Tibial artery (tissue), 4 donors: ENCODE measurements at regions not wholly inside any gene's neighbourhood (a gene's known extent, or its start where the extent isn't known, plus 50 kb on each side); places are given as distances from the start of the nearest gene placed in this dataset.

ENCODE experiments used
- DNase-seq, 2 donors: peaks; one replicate each; pipeline ENCODE4 v3.0.0-alpha.2; 2019
- H3K27ac ChIP-seq, 2 donors: fragments of 200-600 bp; sonication (generic) in 1 of 2; 1 replicate in 1 of 2; 2 replicates in 1 of 2; pipeline ENCODE4 v1.5.1; 2018 to 2019; ENCODE audit warnings: mild to moderate bottlenecking in 1 of 2
- H3K27me3 ChIP-seq, 2 donors: fragments of 200-600 bp; sonication (generic) in 1 of 2; one replicate each; pipeline versions ENCODE4 v1.5.1 to v1.6.0; 2016 to 2019
- H3K36me3 ChIP-seq, 3 donors: fragments of 200-600 bp; sonication (generic) in 2 of 3; one replicate each; pipeline ENCODE4 v1.5.1; 2016 to 2019; ENCODE audit warnings: mild to moderate bottlenecking in 2 of 3
- H3K4me1 ChIP-seq, 4 donors: fragments of 200-600 bp; sonication (generic) in 2 of 4; 1 replicate in 3 of 4; 2 replicates in 1 of 4; pipeline ENCODE4 v1.5.1; 2016 to 2019
- H3K4me3 ChIP-seq, 2 donors: fragments of 200-600 bp; sonication (generic) in 1 of 2; 1 replicate in 1 of 2; 2 replicates in 1 of 2; pipeline ENCODE4 v1.5.1; 2018 to 2019; ENCODE audit warnings: mild to moderate bottlenecking in 2 of 2
- H3K9me3 ChIP-seq, 3 donors: fragments of 200-600 bp; sonication (generic) in 1 of 3; one replicate each; pipeline ENCODE4 v1.5.1; 2016 to 2019
- intact Hi-C: fragments of 100-400 bp; cut with DNase I; formaldehyde crosslinking; loops from one replicate; pipeline ENCODE4 v1.15.0; 2023; ENCODE audit warnings: low total_unique reads
- TF ChIP-seq, protein P1 (sequence below), 2 experiments: fragments of 200-600 bp in 1 of 2; fragments of 450-650 bp in 1 of 2; IDR thresholded peaks; one replicate each; pipeline ENCODE4 v1.5.1; 2017 to 2019; ENCODE audit warnings: antibody characterized with exemption in 2 of 2, mild to moderate bottlenecking in 1 of 2, moderate library complexity in 1 of 2

DNA sequence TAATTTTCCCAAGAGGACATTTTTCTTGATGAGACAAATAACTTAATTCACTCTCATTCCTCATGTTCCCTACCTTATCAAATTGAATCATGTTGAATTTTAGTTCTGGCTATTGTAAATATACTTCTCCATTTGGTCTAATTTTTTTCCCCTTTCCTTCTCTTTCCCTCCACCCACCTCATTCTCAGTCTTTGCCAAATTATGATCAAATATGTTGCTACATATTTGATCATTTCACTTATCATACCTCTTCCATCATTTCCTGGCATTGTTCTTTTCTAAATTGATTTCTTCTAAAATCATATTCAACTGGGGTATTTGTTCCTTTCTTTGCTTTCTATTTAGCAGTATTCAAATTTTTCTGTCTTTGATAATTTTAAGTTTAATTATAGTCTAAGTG lies 52.3 kb downstream of the HDGFL1 start:
- Histone ChIP-seq H3K9me3 (peaks cover 0 to 11% (median 6%) of the 10 kb centered on the region in 3 donors), H3K4me1 (peaks cover 0 to 6% (median 2%) of the 10 kb centered on the region in 4 donors), H3K27me3 (no peaks in the 10 kb centered on the region), H3K27ac (no peak overlapping the region), H3K4me3 (no peak overlapping the region), H3K36me3 (no peaks in the 10 kb centered on the region)
- intact Hi-C loops: no loop called here
- DNase-seq: no peak
- TF ChIP-seq, protein P1, sequence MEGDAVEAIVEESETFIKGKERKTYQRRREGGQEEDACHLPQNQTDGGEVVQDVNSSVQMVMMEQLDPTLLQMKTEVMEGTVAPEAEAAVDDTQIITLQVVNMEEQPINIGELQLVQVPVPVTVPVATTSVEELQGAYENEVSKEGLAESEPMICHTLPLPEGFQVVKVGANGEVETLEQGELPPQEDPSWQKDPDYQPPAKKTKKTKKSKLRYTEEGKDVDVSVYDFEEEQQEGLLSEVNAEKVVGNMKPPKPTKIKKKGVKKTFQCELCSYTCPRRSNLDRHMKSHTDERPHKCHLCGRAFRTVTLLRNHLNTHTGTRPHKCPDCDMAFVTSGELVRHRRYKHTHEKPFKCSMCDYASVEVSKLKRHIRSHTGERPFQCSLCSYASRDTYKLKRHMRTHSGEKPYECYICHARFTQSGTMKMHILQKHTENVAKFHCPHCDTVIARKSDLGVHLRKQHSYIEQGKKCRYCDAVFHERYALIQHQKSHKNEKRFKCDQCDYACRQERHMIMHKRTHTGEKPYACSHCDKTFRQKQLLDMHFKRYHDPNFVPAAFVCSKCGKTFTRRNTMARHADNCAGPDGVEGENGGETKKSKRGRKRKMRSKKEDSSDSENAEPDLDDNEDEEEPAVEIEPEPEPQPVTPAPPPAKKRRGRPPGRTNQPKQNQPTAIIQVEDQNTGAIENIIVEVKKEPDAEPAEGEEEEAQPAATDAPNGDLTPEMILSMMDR (IDR thresholded peaks at IDR 0.05): no peak

DNA sequence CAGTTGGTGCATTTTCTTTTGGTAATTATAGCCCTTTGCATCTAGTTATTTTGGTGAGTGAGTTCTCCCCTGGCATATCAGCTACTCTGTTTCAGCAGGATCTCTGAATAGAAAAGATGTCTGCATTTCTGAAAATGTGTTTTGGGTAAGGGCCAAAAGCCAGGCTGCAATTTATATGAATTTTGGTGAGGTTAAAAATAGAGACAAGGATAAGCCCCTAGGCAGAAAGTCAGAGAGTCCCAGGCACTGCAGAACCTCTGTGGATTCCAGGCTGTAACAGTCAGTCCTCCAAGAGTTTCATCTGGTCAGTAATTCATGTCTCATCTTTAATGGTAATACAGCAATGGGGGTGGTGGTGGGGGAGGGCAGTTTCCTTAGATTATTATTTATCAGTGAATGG lies 53.0 kb downstream of the HDGFL1 start:
- TF ChIP-seq, protein P1 (IDR thresholded peaks at IDR 0.05): no peak
- H3K4me1 ChIP-seq: peaks cover 0 to 6% (median 2%) of the 10 kb centered on the region in 4 donors
- H3K27me3 ChIP-seq: no peaks in the 10 kb centered on the region
- no peaks in the 10 kb centered on the region for H3K36me3 ChIP-seq
- H3K9me3 ChIP-seq: peaks cover 0 to 14% (median 6%) of the 10 kb centered on the region in 3 donors
- intact Hi-C loops: no loop called here
- H3K4me3 ChIP-seq: no peak overlapping the region
- DNase-seq: no peak
- no peak overlapping the region for H3K27ac ChIP-seq

DNA sequence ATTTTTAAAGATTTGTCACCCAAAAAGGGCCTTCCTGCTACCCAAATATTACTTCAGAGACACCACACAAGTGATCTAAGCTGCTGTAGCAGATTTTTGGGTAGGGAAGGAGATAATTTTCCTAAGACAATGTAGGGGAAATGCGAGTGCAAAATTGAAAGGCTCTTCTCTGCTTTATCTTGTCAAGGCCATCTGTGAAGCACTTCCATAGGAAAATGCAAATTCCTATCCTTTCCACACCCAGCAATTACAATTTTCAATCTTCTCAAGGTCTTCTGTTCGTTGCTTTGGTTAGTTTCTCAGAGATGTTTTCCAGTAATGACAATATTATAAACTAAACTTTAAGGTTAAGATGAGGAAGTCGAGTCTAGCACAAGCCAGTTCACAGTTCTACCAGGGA lies 53.4 kb downstream of the HDGFL1 start:
- no peak overlapping the region for H3K27ac ChIP-seq

DNA sequence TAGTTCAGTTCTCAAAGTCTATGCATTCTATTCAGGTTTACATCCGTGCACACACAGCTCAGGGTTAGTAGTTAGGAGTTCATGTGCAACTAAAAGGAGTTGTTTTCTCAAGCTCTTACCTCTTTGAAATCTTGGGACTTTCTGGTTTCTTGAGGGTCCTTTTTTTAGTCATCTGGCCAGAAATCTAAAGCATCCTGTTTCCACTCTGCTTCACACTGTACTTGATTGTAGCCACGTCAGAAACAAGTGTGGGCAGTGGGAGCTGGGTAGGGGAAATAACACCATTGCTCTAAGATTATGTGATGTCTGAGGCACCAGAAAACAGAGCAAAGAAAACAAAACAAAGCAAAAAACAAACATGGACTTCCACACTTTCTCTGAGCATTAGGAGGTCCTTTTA lies 58.3 kb downstream of the HDGFL1 start:
- H3K27ac ChIP-seq: no peak overlapping the region
- TF ChIP-seq, protein P1 (IDR thresholded peaks at IDR 0.05): no peak
- H3K4me1 ChIP-seq: peaks cover 0 to 17% (median 0%) of the 10 kb centered on the region in 4 donors
- peaks cover 0 to 14% (median 0%) of the 10 kb centered on the region in 3 donors for H3K9me3 ChIP-seq
- intact Hi-C loops: no loop called here
- H3K36me3 ChIP-seq: no peaks in the 10 kb centered on the region
- DNase-seq: no peak
- no peaks in the 10 kb centered on the region for H3K27me3 ChIP-seq
- no peak overlapping the region for H3K4me3 ChIP-seq

More for the DNA sequence above, 53.4 kb downstream of the HDGFL1 start:
- Histone ChIP-seq H3K4me1 (peaks cover 0 to 6% (median 2%) of the 10 kb centered on the region in 4 donors), H3K4me3 (no peak overlapping the region), H3K27me3 (no peaks in the 10 kb centered on the region), H3K9me3 (peaks cover 0 to 14% (median 2%) of the 10 kb centered on the region in 3 donors), H3K36me3 (no peaks in the 10 kb centered on the region)
- no peak for DNase-seq
- intact Hi-C loops: no loop called here
- TF ChIP-seq, protein P1 (IDR thresholded peaks at IDR 0.05): no peak

DNA sequence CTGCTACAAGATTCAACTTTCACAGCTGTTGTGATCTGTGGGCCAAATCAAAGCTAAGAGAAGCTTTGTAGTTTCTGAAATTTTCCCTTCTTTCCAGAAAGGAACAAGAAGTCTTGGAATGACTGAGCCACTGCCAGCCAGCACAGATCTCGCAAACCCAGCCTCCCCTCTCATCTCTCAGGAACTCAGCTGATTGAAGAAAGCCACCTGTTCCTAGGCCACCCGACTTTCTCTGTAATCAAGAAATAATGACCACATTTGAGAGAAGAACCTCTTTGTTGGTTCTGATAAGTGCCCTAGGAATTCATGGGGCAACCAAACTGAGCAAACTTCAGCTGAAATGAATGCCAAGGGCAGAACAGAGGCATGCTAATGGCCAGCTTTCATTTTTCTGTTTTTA lies 61.7 kb downstream of the HDGFL1 start:
- Histone ChIP-seq H3K36me3 (no peaks in the 10 kb centered on the region), H3K4me1 (peaks cover 0 to 17% (median 0%) of the 10 kb centered on the region in 4 donors), H3K27me3 (no peaks in the 10 kb centered on the region), H3K9me3 (peaks cover 0 to 14% (median 0%) of the 10 kb centered on the region in 3 donors), H3K27ac (no peak overlapping the region), H3K4me3 (no peak overlapping the region)
- TF ChIP-seq, protein P1 (IDR thresholded peaks at IDR 0.05): no peak
- no peak for DNase-seq
- intact Hi-C loops: no loop called here
